Activated T-helper 2 cell treated with anti-CD3 and anti-CD28 coated beads, Interferon-gamma antibody, Interleukin-2, Interleukin-4, amounts not matched to agents 10 μg/mL and 5 μg/mL and 100 μg/mL, durations not matched to agents 14 hours and 24 hours and 36 hours (primary cell): ENCODE measurements at regions not wholly inside any gene's neighbourhood (a gene's known extent, or its start where the extent isn't known, plus 50 kb on each side); places are given as distances from the start of the nearest gene placed in this dataset.

Experiments
- DNase-seq: peaks from one replicate; pipeline ENCODE4 v3.0.0; 2021; ENCODE audit warnings: low spot score
- H3K27ac Mint-ChIP-seq: one replicate; pipeline ENCODE4 v1.8.0; 2021; ENCODE audit warnings: mixed read lengths
- H3K27me3 Mint-ChIP-seq: one replicate; pipeline ENCODE4 v1.8.0; 2021; ENCODE audit warnings: low read depth, mixed read lengths
- H3K36me3 Mint-ChIP-seq: one replicate; pipeline ENCODE4 v1.8.0; 2021; ENCODE audit warnings: low read depth, mixed read lengths
- H3K4me1 Mint-ChIP-seq: one replicate; pipeline ENCODE4 v1.8.0; 2021; ENCODE audit warnings: low read depth, mixed read lengths
- H3K4me3 Mint-ChIP-seq: one replicate; pipeline ENCODE4 v1.8.0; 2021; ENCODE audit warnings: low read depth, mild to moderate bottlenecking, moderate library complexity, mixed read lengths
- H3K9me3 Mint-ChIP-seq: one replicate; pipeline ENCODE4 v1.8.0; 2021; ENCODE audit warnings: mixed read lengths
- intact Hi-C: fragments of 100-400 bp; cut with micrococcal nuclease; formaldehyde crosslinking; loops from one replicate; pipeline ENCODE4 v1.15.1; 2023

GRCh38 chr10:3942937-3943489 lies 158.0 kb upstream of the KLF6 start:
- H3K36me3 Mint-ChIP-seq = peaks cover 14% of the 10 kb centered on the region
- no peak for DNase-seq
- peaks cover 45% of the 10 kb centered on the region for H3K4me1 Mint-ChIP-seq
- peaks cover 5% of the 10 kb centered on the region for H3K9me3 Mint-ChIP-seq
- H3K27me3 Mint-ChIP-seq = no peaks in the 10 kb centered on the region
- intact Hi-C loops = loop anchor here (10.0 kb wide), 1 partner anchor 318 kb away; no protein-coding TSS in a partner anchor
- H3K4me3 Mint-ChIP-seq = peak overlapping the region; percentile 70
- peak overlapping the region; percentile 85 for H3K27ac Mint-ChIP-seq

GRCh38 chr10:3941676-3942075 lies 156.7 kb upstream of the KLF6 start:
- Mint-ChIP-seq H3K27me3 (no peaks in the 10 kb centered on the region), H3K4me1 (peaks cover 44% of the 10 kb centered on the region), H3K27ac (peak overlapping the region; percentile 85), H3K4me3 (no peak overlapping the region), H3K36me3 (peaks cover 24% of the 10 kb centered on the region), H3K9me3 (peaks cover 16% of the 10 kb centered on the region)
- intact Hi-C loops = loop anchor here (10.0 kb wide), 1 partner anchor 317 kb away; no protein-coding TSS in a partner anchor
- DNase-seq = no peak

GRCh38 chr10:3936422-3937040 lies 151.5 kb upstream of the KLF6 start:
- H3K36me3 Mint-ChIP-seq = peaks cover 29% of the 10 kb centered on the region
- no peaks in the 10 kb centered on the region for H3K27me3 Mint-ChIP-seq
- DNase-seq = no peak
- H3K4me1 Mint-ChIP-seq = peaks cover 57% of the 10 kb centered on the region
- H3K9me3 Mint-ChIP-seq = peaks cover 16% of the 10 kb centered on the region
- intact Hi-C loops = loop anchor here (10.0 kb wide), 1 partner anchor 308 kb away; no protein-coding TSS in a partner anchor
- H3K27ac Mint-ChIP-seq = peak overlapping the region; percentile 92
- no peak overlapping the region for H3K4me3 Mint-ChIP-seq

- Mint-ChIP-seq H3K36me3 (peaks cover 29% of the 10 kb centered on the region), H3K27me3 (no peaks in the 10 kb centered on the region), H3K4me3 (peak overlapping the region; percentile 40), H3K27ac (peak overlapping the region; percentile 92), H3K4me1 (peaks cover 58% of the 10 kb centered on the region), H3K9me3 (peaks cover 16% of the 10 kb centered on the region)
- no peak for DNase-seq
- intact Hi-C loops = loop anchor here (1.0 to 10.0 kb wide), 11 partner anchors 37 to 309 kb away; no protein-coding TSS in a partner anchor
Measured at GRCh38 chr10:3935933-3936359, 150.9 kb upstream of the KLF6 start.

GRCh38 chr10:3935141-3935540 lies 150.1 kb upstream of the KLF6 start:
- H3K4me1 Mint-ChIP-seq = peaks cover 58% of the 10 kb centered on the region

GRCh38 chr10:3933733-3934132 lies 148.7 kb upstream of the KLF6 start:
- Mint-ChIP-seq H3K27ac (peak overlapping the region; percentile 92), H3K9me3 (peaks cover 11% of the 10 kb centered on the region), H3K4me3 (no peak overlapping the region), H3K36me3 (peaks cover 25% of the 10 kb centered on the region), H3K27me3 (no peaks in the 10 kb centered on the region), H3K4me1 (peaks cover 63% of the 10 kb centered on the region)
- intact Hi-C loops = loop anchor here (2.0 to 10.0 kb wide), 5 partner anchors 39 to 311 kb away; no protein-coding TSS in a partner anchor
- no peak for DNase-seq

More at GRCh38 chr10:3935141-3935540, 150.1 kb upstream of the KLF6 start:
- intact Hi-C loops = loop anchor here (1.0 to 10.0 kb wide), 11 partner anchors 38 to 310 kb away; no protein-coding TSS in a partner anchor
- Mint-ChIP-seq H3K9me3 (peaks cover 11% of the 10 kb centered on the region), H3K27ac (peak overlapping the region; percentile 92), H3K27me3 (no peaks in the 10 kb centered on the region), H3K36me3 (peaks cover 25% of the 10 kb centered on the region), H3K4me3 (peak overlapping the region; percentile 43)
- peak; percentile 71 for DNase-seq

GRCh38 chr10:3932597-3933375 lies 147.8 kb upstream of the KLF6 start:
- no peak for DNase-seq
- peak overlapping the region; percentile 54 for H3K27ac Mint-ChIP-seq
- no peaks in the 10 kb centered on the region for H3K27me3 Mint-ChIP-seq
- intact Hi-C loops = loop anchor here (10.0 kb wide), 1 partner anchor 312 kb away; no protein-coding TSS in a partner anchor
- H3K4me1 Mint-ChIP-seq = peaks cover 67% of the 10 kb centered on the region
- H3K36me3 Mint-ChIP-seq = peaks cover 25% of the 10 kb centered on the region
- H3K9me3 Mint-ChIP-seq = peaks cover 11% of the 10 kb centered on the region
- no peak overlapping the region for H3K4me3 Mint-ChIP-seq

GRCh38 chr10:3931901-3932300 lies 146.9 kb upstream of the KLF6 start:
- intact Hi-C loops = loop anchor here (10.0 kb wide), 1 partner anchor 313 kb away; no protein-coding TSS in a partner anchor
- Mint-ChIP-seq H3K4me1 (peaks cover 68% of the 10 kb centered on the region), H3K27me3 (no peaks in the 10 kb centered on the region), H3K4me3 (no peak overlapping the region), H3K27ac (peak overlapping the region; percentile 20), H3K9me3 (peaks cover 2% of the 10 kb centered on the region), H3K36me3 (peaks cover 17% of the 10 kb centered on the region)
- no peak for DNase-seq

- peaks cover 68% of the 10 kb centered on the region for H3K4me1 Mint-ChIP-seq
- DNase-seq = no peak
- peaks cover 12% of the 10 kb centered on the region for H3K36me3 Mint-ChIP-seq
- no peak overlapping the region for H3K4me3 Mint-ChIP-seq
- intact Hi-C loops = loop anchor here (10.0 kb wide), 1 partner anchor 314 kb away; no protein-coding TSS in a partner anchor
- H3K27me3 Mint-ChIP-seq = no peaks in the 10 kb centered on the region
- H3K27ac Mint-ChIP-seq = no peak overlapping the region
- no peaks in the 10 kb centered on the region for H3K9me3 Mint-ChIP-seq
Measured at GRCh38 chr10:3931224-3931623, 146.2 kb upstream of the KLF6 start.

GRCh38 chr10:3928569-3928968 lies 143.6 kb upstream of the KLF6 start:
- H3K4me1 Mint-ChIP-seq = peaks cover 47% of the 10 kb centered on the region
- no peak overlapping the region for H3K27ac Mint-ChIP-seq

GRCh38 chr10:3928078-3928477 lies 143.1 kb upstream of the KLF6 start:
- Mint-ChIP-seq H3K9me3 (peaks cover 4% of the 10 kb centered on the region), H3K36me3 (no peaks in the 10 kb centered on the region), H3K27ac (no peak overlapping the region), H3K4me3 (no peak overlapping the region), H3K27me3 (no peaks in the 10 kb centered on the region), H3K4me1 (peaks cover 43% of the 10 kb centered on the region)
- intact Hi-C loops = no loop called here
- no peak for DNase-seq

More at GRCh38 chr10:3928569-3928968, 143.6 kb upstream of the KLF6 start:
- no peak for DNase-seq
- Mint-ChIP-seq H3K36me3 (no peaks in the 10 kb centered on the region), H3K27me3 (no peaks in the 10 kb centered on the region), H3K9me3 (peaks cover 4% of the 10 kb centered on the region), H3K4me3 (no peak overlapping the region)
- intact Hi-C loops = no loop called here

GRCh38 chr10:3926675-3927525 lies 141.9 kb upstream of the KLF6 start:
- Mint-ChIP-seq H3K27me3 (no peaks in the 10 kb centered on the region), H3K27ac (peak overlapping the region; percentile 77), H3K9me3 (peaks cover 4% of the 10 kb centered on the region), H3K4me1 (peaks cover 34% of the 10 kb centered on the region), H3K4me3 (no peak overlapping the region), H3K36me3 (no peaks in the 10 kb centered on the region)
- no peak for DNase-seq
- intact Hi-C loops = no loop called here
